ENCODE measurements at regions not wholly inside any gene's neighbourhood (a gene's known extent, or its start where the extent isn't known, plus 50 kb on each side); places are given as distances from the start of the nearest gene placed in this dataset.

DNA sequence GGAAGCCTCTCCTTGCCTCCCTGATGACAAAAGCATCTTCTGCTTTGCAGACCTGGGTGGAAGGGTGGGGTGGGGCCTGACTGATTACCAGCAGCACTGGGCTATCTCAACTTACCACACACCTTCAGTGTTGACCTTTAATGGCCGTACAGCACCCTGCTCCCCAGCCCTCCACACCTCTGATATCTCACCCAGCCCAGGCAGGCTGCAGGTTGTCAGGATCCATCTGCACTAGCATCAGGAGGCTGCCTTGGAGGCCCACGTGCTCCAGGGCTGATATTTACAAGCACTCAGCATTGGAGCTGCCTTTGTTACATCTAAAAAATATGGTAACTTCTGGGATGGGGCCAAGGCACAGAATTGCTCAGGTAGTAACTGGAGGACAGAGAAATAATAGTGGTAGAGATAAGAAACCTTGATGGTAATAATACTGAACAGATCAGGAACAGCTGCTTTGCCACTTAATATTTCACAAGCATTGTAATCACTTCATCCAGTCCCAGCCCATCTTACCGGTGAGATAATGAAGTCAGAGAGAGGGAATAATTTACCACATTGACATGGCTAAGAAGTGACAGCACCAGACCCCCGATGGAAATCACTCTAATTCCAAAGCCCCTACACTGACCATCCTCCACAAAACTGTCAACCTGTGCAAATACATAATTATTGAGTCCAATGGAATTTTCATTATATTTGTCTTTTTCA, 125.2 kb upstream of the RFLNA start (continued):
- TF ChIP-seq PHTF2 (CRISPR knock-in tag; IDR thresholded peaks at IDR 0.05) (no peak), EP400 (IDR thresholded peaks at IDR 0.05) (no peak), FOXK1 (CRISPR knock-in tag; IDR thresholded peaks at IDR 0.05; ENCODE audit: borderline replicate concordance) (no peak), ZNF146 (CRISPR knock-in tag; IDR thresholded peaks at IDR 0.05; ENCODE audit: unreplicated experiment) (no peak), DACH1 (IDR thresholded peaks at IDR 0.05; ENCODE audit: partially characterized antibody) (no peak), GTF2A2 (tag; IDR thresholded peaks at IDR 0.05) (no peak), MEF2D (tag; conservative IDR thresholded peaks at IDR 0.05; ENCODE audit: low read depth) (no peak), PTTG1 (tag; IDR thresholded peaks at IDR 0.05; ENCODE audit: low read depth) (no peak), PML (IDR thresholded peaks at IDR 0.05; ENCODE audit: low read length) (peak; percentile 75), ZNF124 (CRISPR knock-in tag; IDR thresholded peaks at IDR 0.05) (no peak), MCM2 (IDR thresholded peaks at IDR 0.05; ENCODE audit: low read depth) (no peak), TCFL5 (CRISPR knock-in tag; conservative IDR thresholded peaks at IDR 0.05) (no peak), L3MBTL2 (IDR thresholded peaks at IDR 0.05) (peak; percentile 36; the same call in 1 of the 2 replicates), SMC3 (conservative IDR thresholded peaks at IDR 0.05; ENCODE audit: insufficient read depth, low read depth, low read length) (no peak), ZNF408 (CRISPR knock-in tag; IDR thresholded peaks at IDR 0.05; ENCODE audit: low read depth) (no peak), MEIS2 (IDR thresholded peaks at IDR 0.05; ENCODE audit: partially characterized antibody) (peak; percentile 17), KDM1A (IDR thresholded peaks at IDR 0.05) (peak in 1 of 2 experiments; percentile 33; a peak in 1 of 4 replicates), IRF1 (CRISPR knock-in tag; IDR thresholded peaks at IDR 0.05; ENCODE audit: borderline replicate concordance) (no peak), YY1 (IDR thresholded peaks at IDR 0.05; ENCODE audit: borderline replicate concordance in 1 of 3, control insufficient read depth in 1 of 3, extremely low read depth in 1 of 3, insufficient read depth in 3 of 3, insufficient read length in 1 of 3, insufficient replicate concordance in 2 of 3, low read depth in 1 of 3, low read length in 2 of 3) (peak in 2 of 3 experiments; percentile 10 to 65), ZNF584 (CRISPR knock-in tag; IDR thresholded peaks at IDR 0.05; ENCODE audit: low read depth) (no peak), CREB3L1 (IDR thresholded peaks at IDR 0.05; ENCODE audit: borderline replicate concordance, low read depth) (no peak)
- TF ChIP-seq, protein P1, sequence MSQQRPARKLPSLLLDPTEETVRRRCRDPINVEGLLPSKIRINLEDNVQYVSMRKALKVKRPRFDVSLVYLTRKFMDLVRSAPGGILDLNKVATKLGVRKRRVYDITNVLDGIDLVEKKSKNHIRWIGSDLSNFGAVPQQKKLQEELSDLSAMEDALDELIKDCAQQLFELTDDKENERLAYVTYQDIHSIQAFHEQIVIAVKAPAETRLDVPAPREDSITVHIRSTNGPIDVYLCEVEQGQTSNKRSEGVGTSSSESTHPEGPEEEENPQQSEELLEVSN (IDR thresholded peaks at IDR 0.05; ENCODE audit: borderline replicate concordance in 1 of 2, extremely low read depth in 1 of 2, insufficient read depth in 1 of 2, insufficient read length in 1 of 2, low read depth in 1 of 2, low read length in 1 of 2, poor library complexity in 1 of 2, severe bottlenecking in 1 of 2), result no peak
- TF ChIP-seq, protein P2, sequence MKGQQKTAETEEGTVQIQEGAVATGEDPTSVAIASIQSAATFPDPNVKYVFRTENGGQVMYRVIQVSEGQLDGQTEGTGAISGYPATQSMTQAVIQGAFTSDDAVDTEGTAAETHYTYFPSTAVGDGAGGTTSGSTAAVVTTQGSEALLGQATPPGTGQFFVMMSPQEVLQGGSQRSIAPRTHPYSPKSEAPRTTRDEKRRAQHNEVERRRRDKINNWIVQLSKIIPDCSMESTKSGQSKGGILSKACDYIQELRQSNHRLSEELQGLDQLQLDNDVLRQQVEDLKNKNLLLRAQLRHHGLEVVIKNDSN (CRISPR knock-in tag; IDR thresholded peaks at IDR 0.05), result peak; percentile 48
